ENCODE measurements at regions not wholly inside any gene's neighbourhood (a gene's known extent, or its start where the extent isn't known, plus 50 kb on each side); places are given as distances from the start of the nearest gene placed in this dataset.
A peak's percentile ranks its signal among the peaks of the same experiment; 100 is the strongest.

- H3K27ac ChIP-seq (ENCODE audit: low read depth, low read length): no peak overlapping the region
Observed at GRCh38 chr14:49991491-49991890, 98.6 kb downstream of the ARF6 start.

GRCh38 chr14:49992036-49992435, 99.2 kb downstream of the ARF6 start:
- no peaks in the 10 kb centered on the region for H3K36me3 ChIP-seq (ENCODE audit: insufficient read depth, low read length)
- no peaks in the 10 kb centered on the region for H3K27me3 ChIP-seq (ENCODE audit: control insufficient read depth in 1 of 2, insufficient read depth in 2 of 2, low read length in 2 of 2)
- H3K9ac ChIP-seq (ENCODE audit: low read length): no peak overlapping the region
- no peaks in the 10 kb centered on the region for H3K9me3 ChIP-seq (ENCODE audit: low read length)
- H3K4me1 ChIP-seq (ENCODE audit: insufficient read depth, low read length): peaks cover 2% of the 10 kb centered on the region
- no peak overlapping the region for H3K4me3 ChIP-seq (ENCODE audit: low read depth in 1 of 2, low read length in 2 of 2)
- no peak overlapping the region for H3K27ac ChIP-seq (ENCODE audit: low read depth, low read length)

More at GRCh38 chr14:49991491-49991890, 98.6 kb downstream of the ARF6 start:
- no peak overlapping the region for H3K4me3 ChIP-seq (ENCODE audit: low read depth in 1 of 2, low read length in 2 of 2)
- H3K9me3 ChIP-seq (ENCODE audit: low read length): no peaks in the 10 kb centered on the region
- H3K4me1 ChIP-seq (ENCODE audit: insufficient read depth, low read length): peaks cover 6% of the 10 kb centered on the region
- H3K36me3 ChIP-seq (ENCODE audit: insufficient read depth, low read length): no peaks in the 10 kb centered on the region
- H3K27me3 ChIP-seq (ENCODE audit: control insufficient read depth in 1 of 2, insufficient read depth in 2 of 2, low read length in 2 of 2): no peaks in the 10 kb centered on the region
- no peak overlapping the region for H3K9ac ChIP-seq (ENCODE audit: low read length)

GRCh38 chr14:49992448-49992847, 99.6 kb downstream of the ARF6 start:
- Histone ChIP-seq H3K27ac (ENCODE audit: low read depth, low read length) (no peak overlapping the region), H3K4me1 (ENCODE audit: insufficient read depth, low read length) (no peaks in the 10 kb centered on the region), H3K4me3 (ENCODE audit: low read depth in 1 of 2, low read length in 2 of 2) (no peak overlapping the region), H3K9ac (ENCODE audit: low read length) (no peak overlapping the region), H3K36me3 (ENCODE audit: insufficient read depth, low read length) (no peaks in the 10 kb centered on the region), H3K27me3 (ENCODE audit: control insufficient read depth in 1 of 2, insufficient read depth in 2 of 2, low read length in 2 of 2) (no peaks in the 10 kb centered on the region), H3K9me3 (ENCODE audit: low read length) (no peaks in the 10 kb centered on the region)

- Histone ChIP-seq H3K4me3 (ENCODE audit: low read depth in 1 of 2, low read length in 2 of 2) (no peak overlapping the region), H3K4me1 (ENCODE audit: insufficient read depth, low read length) (no peaks in the 10 kb centered on the region), H3K9ac (ENCODE audit: low read length) (no peak overlapping the region), H3K9me3 (ENCODE audit: low read length) (no peaks in the 10 kb centered on the region), H3K36me3 (ENCODE audit: insufficient read depth, low read length) (no peaks in the 10 kb centered on the region), H3K27me3 (ENCODE audit: control insufficient read depth in 1 of 2, insufficient read depth in 2 of 2, low read length in 2 of 2) (no peaks in the 10 kb centered on the region), H3K27ac (ENCODE audit: low read depth, low read length) (no peak overlapping the region)
Observed at GRCh38 chr14:49992901-49993339, 100.0 kb downstream of the ARF6 start.

- no peak overlapping the region for H3K9ac ChIP-seq (ENCODE audit: low read length)
- no peak overlapping the region for H3K4me3 ChIP-seq (ENCODE audit: low read depth in 1 of 2, low read length in 2 of 2)
- no peak overlapping the region for H3K27ac ChIP-seq (ENCODE audit: low read depth, low read length)
- H3K36me3 ChIP-seq (ENCODE audit: insufficient read depth, low read length): no peaks in the 10 kb centered on the region
- H3K27me3 ChIP-seq (ENCODE audit: control insufficient read depth in 1 of 2, insufficient read depth in 2 of 2, low read length in 2 of 2): no peaks in the 10 kb centered on the region
- H3K4me1 ChIP-seq (ENCODE audit: insufficient read depth, low read length): no peaks in the 10 kb centered on the region
- H3K9me3 ChIP-seq (ENCODE audit: low read length): no peaks in the 10 kb centered on the region
Observed at GRCh38 chr14:49993565-49993964, 100.7 kb downstream of the ARF6 start.

- Histone ChIP-seq H3K9ac (ENCODE audit: low read length) (no peak overlapping the region), H3K36me3 (ENCODE audit: insufficient read depth, low read length) (no peaks in the 10 kb centered on the region), H3K9me3 (ENCODE audit: low read length) (no peaks in the 10 kb centered on the region), H3K4me1 (ENCODE audit: insufficient read depth, low read length) (peaks cover 10% of the 10 kb centered on the region), H3K27ac (ENCODE audit: low read depth, low read length) (no peak overlapping the region), H3K27me3 (ENCODE audit: control insufficient read depth in 1 of 2, insufficient read depth in 2 of 2, low read length in 2 of 2) (no peaks in the 10 kb centered on the region), H3K4me3 (ENCODE audit: low read depth in 1 of 2, low read length in 2 of 2) (no peak overlapping the region)
Observed at GRCh38 chr14:49994951-49995561, 102.2 kb downstream of the ARF6 start.

- Histone ChIP-seq H3K9me3 (ENCODE audit: low read length) (no peaks in the 10 kb centered on the region), H3K27ac (ENCODE audit: low read depth, low read length) (no peak overlapping the region), H3K4me3 (ENCODE audit: low read depth in 1 of 2, low read length in 2 of 2) (no peak overlapping the region), H3K36me3 (ENCODE audit: insufficient read depth, low read length) (no peaks in the 10 kb centered on the region), H3K4me1 (ENCODE audit: insufficient read depth, low read length) (peaks cover 35% of the 10 kb centered on the region), H3K9ac (ENCODE audit: low read length) (no peak overlapping the region), H3K27me3 (ENCODE audit: control insufficient read depth in 1 of 2, insufficient read depth in 2 of 2, low read length in 2 of 2) (no peaks in the 10 kb centered on the region)
Observed at GRCh38 chr14:49997991-49998390, 105.1 kb downstream of the ARF6 start.

GRCh38 chr14:49999146-49999761, 106.4 kb downstream of the ARF6 start:
- Histone ChIP-seq H3K27me3 (ENCODE audit: control insufficient read depth in 1 of 2, insufficient read depth in 2 of 2, low read length in 2 of 2) (no peaks in the 10 kb centered on the region), H3K27ac (ENCODE audit: low read depth, low read length) (peak overlapping the region; percentile 76), H3K9me3 (ENCODE audit: low read length) (no peaks in the 10 kb centered on the region), H3K4me1 (ENCODE audit: insufficient read depth, low read length) (peaks cover 36% of the 10 kb centered on the region), H3K36me3 (ENCODE audit: insufficient read depth, low read length) (no peaks in the 10 kb centered on the region), H3K9ac (ENCODE audit: low read length) (no peak overlapping the region), H3K4me3 (ENCODE audit: low read depth in 1 of 2, low read length in 2 of 2) (no peak overlapping the region)

GRCh38 chr14:49999826-50000379, 107.0 kb downstream of the ARF6 start:
- H3K4me1 ChIP-seq (ENCODE audit: insufficient read depth, low read length): peaks cover 36% of the 10 kb centered on the region
- H3K27me3 ChIP-seq (ENCODE audit: control insufficient read depth in 1 of 2, insufficient read depth in 2 of 2, low read length in 2 of 2): no peaks in the 10 kb centered on the region
- H3K27ac ChIP-seq (ENCODE audit: low read depth, low read length): peak overlapping the region; percentile 76
- peak overlapping the region; percentile 3 for H3K9ac ChIP-seq (ENCODE audit: low read length)
- no peaks in the 10 kb centered on the region for H3K36me3 ChIP-seq (ENCODE audit: insufficient read depth, low read length)
- peak overlapping the region in 1 of 2 donors; percentile 1 for H3K4me3 ChIP-seq (ENCODE audit: low read depth in 1 of 2, low read length in 2 of 2)
- H3K9me3 ChIP-seq (ENCODE audit: low read length): no peaks in the 10 kb centered on the region

GRCh38 chr14:50000380-50001150, 107.7 kb downstream of the ARF6 start:
- peaks cover 36% of the 10 kb centered on the region for H3K4me1 ChIP-seq (ENCODE audit: insufficient read depth, low read length)
- peak overlapping the region; percentile 3 for H3K9ac ChIP-seq (ENCODE audit: low read length)
- H3K36me3 ChIP-seq (ENCODE audit: insufficient read depth, low read length): no peaks in the 10 kb centered on the region
- H3K27me3 ChIP-seq (ENCODE audit: control insufficient read depth in 1 of 2, insufficient read depth in 2 of 2, low read length in 2 of 2): no peaks in the 10 kb centered on the region
- H3K9me3 ChIP-seq (ENCODE audit: low read length): no peaks in the 10 kb centered on the region
- peak overlapping the region; percentile 76 for H3K27ac ChIP-seq (ENCODE audit: low read depth, low read length)
- H3K4me3 ChIP-seq (ENCODE audit: low read depth in 1 of 2, low read length in 2 of 2): peak overlapping the region in 1 of 2 donors; percentile 1

- no peak overlapping the region for H3K4me3 ChIP-seq (ENCODE audit: low read depth in 1 of 2, low read length in 2 of 2)
- H3K27me3 ChIP-seq (ENCODE audit: control insufficient read depth in 1 of 2, insufficient read depth in 2 of 2, low read length in 2 of 2): no peaks in the 10 kb centered on the region
- no peaks in the 10 kb centered on the region for H3K9me3 ChIP-seq (ENCODE audit: low read length)
- H3K9ac ChIP-seq (ENCODE audit: low read length): no peak overlapping the region
- peaks cover 36% of the 10 kb centered on the region for H3K4me1 ChIP-seq (ENCODE audit: insufficient read depth, low read length)
- H3K36me3 ChIP-seq (ENCODE audit: insufficient read depth, low read length): no peaks in the 10 kb centered on the region
- peak overlapping the region; percentile 76 for H3K27ac ChIP-seq (ENCODE audit: low read depth, low read length)
Observed at GRCh38 chr14:50001151-50001998, 108.5 kb downstream of the ARF6 start.
